ENCODE measurements at regions not wholly inside any gene's neighbourhood (a gene's known extent, or its start where the extent isn't known, plus 50 kb on each side); places are given as distances from the start of the nearest gene placed in this dataset.

DNA sequence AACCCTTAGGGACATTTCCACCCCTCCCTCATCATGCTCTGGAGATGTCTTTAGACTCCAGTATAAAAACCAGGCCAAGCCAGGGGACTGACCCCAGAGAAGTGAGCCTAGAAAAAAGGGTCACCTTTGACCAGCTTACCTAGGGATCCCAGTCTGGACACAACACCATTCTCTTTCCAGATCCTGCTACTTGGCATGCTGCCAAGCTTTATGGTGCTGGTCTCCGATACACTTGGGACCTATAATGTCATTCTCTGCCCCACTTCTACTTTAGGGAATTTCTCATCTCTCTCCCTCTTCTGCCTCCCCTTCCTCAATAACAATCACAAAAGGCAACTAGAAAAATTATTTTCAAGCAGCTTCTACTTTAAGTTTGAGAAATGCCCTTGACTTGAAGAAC is 124.4 kb downstream of the LRRN1 start:
- TF ChIP-seq POLR2A (IDR thresholded peaks at IDR 0.05; ENCODE audit: low read depth, low read length) (no peak), EZH2 (IDR thresholded peaks at IDR 0.05; ENCODE audit: borderline replicate concordance, low read depth, low read length, severe bottlenecking) (no peak)
- TF ChIP-seq, protein P1, sequence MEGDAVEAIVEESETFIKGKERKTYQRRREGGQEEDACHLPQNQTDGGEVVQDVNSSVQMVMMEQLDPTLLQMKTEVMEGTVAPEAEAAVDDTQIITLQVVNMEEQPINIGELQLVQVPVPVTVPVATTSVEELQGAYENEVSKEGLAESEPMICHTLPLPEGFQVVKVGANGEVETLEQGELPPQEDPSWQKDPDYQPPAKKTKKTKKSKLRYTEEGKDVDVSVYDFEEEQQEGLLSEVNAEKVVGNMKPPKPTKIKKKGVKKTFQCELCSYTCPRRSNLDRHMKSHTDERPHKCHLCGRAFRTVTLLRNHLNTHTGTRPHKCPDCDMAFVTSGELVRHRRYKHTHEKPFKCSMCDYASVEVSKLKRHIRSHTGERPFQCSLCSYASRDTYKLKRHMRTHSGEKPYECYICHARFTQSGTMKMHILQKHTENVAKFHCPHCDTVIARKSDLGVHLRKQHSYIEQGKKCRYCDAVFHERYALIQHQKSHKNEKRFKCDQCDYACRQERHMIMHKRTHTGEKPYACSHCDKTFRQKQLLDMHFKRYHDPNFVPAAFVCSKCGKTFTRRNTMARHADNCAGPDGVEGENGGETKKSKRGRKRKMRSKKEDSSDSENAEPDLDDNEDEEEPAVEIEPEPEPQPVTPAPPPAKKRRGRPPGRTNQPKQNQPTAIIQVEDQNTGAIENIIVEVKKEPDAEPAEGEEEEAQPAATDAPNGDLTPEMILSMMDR (IDR thresholded peaks at IDR 0.05; ENCODE audit: extremely low read depth in 1 of 2, insufficient read depth in 1 of 2, low read depth in 1 of 2, low read length in 2 of 2): no peak
